ENCODE measurements at regions not wholly inside any gene's neighbourhood (a gene's known extent, or its start where the extent isn't known, plus 50 kb on each side); places are given as distances from the start of the nearest gene placed in this dataset.

- DNase-seq (ENCODE audit: low read depth): no peak
Observed at GRCh38 chr11:109971184-109971523, 122.0 kb upstream of the ZC3H12C start.

GRCh38 chr11:109972181-109972715 lies 120.9 kb upstream of the ZC3H12C start:
- DNase-seq (ENCODE audit: low read depth): no peak

GRCh38 chr11:109972939-109973338 lies 120.3 kb upstream of the ZC3H12C start:
- no peak for DNase-seq (ENCODE audit: low read depth)

- DNase-seq (ENCODE audit: low read depth): no peak
Observed at GRCh38 chr11:109973486-109973885, 119.7 kb upstream of the ZC3H12C start.

- no peak for DNase-seq (ENCODE audit: low read depth)
Observed at GRCh38 chr11:109974523-109974922, 118.7 kb upstream of the ZC3H12C start.

GRCh38 chr11:109978895-109979294 lies 114.3 kb upstream of the ZC3H12C start:
- no peak for DNase-seq (ENCODE audit: low read depth)

GRCh38 chr11:109981031-109981636 lies 112.1 kb upstream of the ZC3H12C start:
- no peak for DNase-seq (ENCODE audit: low read depth)

GRCh38 chr11:109983358-109983757 lies 109.8 kb upstream of the ZC3H12C start:
- no peak for DNase-seq (ENCODE audit: low read depth)

- no peak for DNase-seq (ENCODE audit: low read depth)
Observed at GRCh38 chr11:109984634-109985289, 108.4 kb upstream of the ZC3H12C start.

GRCh38 chr11:109986488-109986887 lies 106.7 kb upstream of the ZC3H12C start:
- DNase-seq (ENCODE audit: low read depth): no peak

GRCh38 chr11:109991835-109992234 lies 101.4 kb upstream of the ZC3H12C start:
- no peak for DNase-seq (ENCODE audit: low read depth)

GRCh38 chr11:109993786-109994185 lies 99.4 kb upstream of the ZC3H12C start:
- peak; percentile 87 for DNase-seq (ENCODE audit: low read depth)

- no peak for DNase-seq (ENCODE audit: low read depth)
Observed at GRCh38 chr11:109994907-109995306, 98.3 kb upstream of the ZC3H12C start.

- no peak for DNase-seq (ENCODE audit: low read depth)
Observed at GRCh38 chr11:109996060-109996459, 97.1 kb upstream of the ZC3H12C start.

- no peak for DNase-seq (ENCODE audit: low read depth)
Observed at GRCh38 chr11:109998921-109999320, 94.3 kb upstream of the ZC3H12C start.

- peak; percentile 94 for DNase-seq (ENCODE audit: low read depth)
Observed at GRCh38 chr11:110000031-110000502, 93.1 kb upstream of the ZC3H12C start.

GRCh38 chr11:110000850-110001249 lies 92.3 kb upstream of the ZC3H12C start:
- no peak for DNase-seq (ENCODE audit: low read depth)

GRCh38 chr11:110003426-110003825 lies 89.8 kb upstream of the ZC3H12C start:
- DNase-seq (ENCODE audit: low read depth): no peak

GRCh38 chr11:110011595-110011994 lies 81.6 kb upstream of the ZC3H12C start:
- no peak for DNase-seq (ENCODE audit: low read depth)

- DNase-seq (ENCODE audit: low read depth): no peak
Observed at GRCh38 chr11:110015695-110016094, 77.5 kb upstream of the ZC3H12C start.

GRCh38 chr11:110019675-110020074 lies 73.5 kb upstream of the ZC3H12C start:
- no peak for DNase-seq (ENCODE audit: low read depth)

GRCh38 chr11:110022548-110022947 lies 70.6 kb upstream of the ZC3H12C start:
- DNase-seq (ENCODE audit: low read depth): no peak

GRCh38 chr11:110023711-110024110 lies 69.5 kb upstream of the ZC3H12C start:
- DNase-seq (ENCODE audit: low read depth): no peak

Data from GM04503 (cell line).